Left ventricle myocardium inferior (tissue), 1 donor: ENCODE measurements at regions not wholly inside any gene's neighbourhood (a gene's known extent, or its start where the extent isn't known, plus 50 kb on each side); places are given as distances from the start of the nearest gene placed in this dataset.

Source experiments
- DNase-seq: peaks from one replicate; pipeline ENCODE4 v3.0.0-alpha.2; 2020
- H3K27ac ChIP-seq: fragments of 200-600 bp; replicated peaks from 2 replicates; pipeline ENCODE4 v1.8.0; 2021
- H3K27me3 ChIP-seq: fragments of 200-600 bp; 2 replicates; pipeline ENCODE4 v1.8.0; 2021; ENCODE audit warnings: low read depth
- H3K36me3 ChIP-seq: fragments of 200-600 bp; 2 replicates; pipeline ENCODE4 v1.8.0; 2021
- H3K4me1 ChIP-seq: fragments of 200-600 bp; 2 replicates; pipeline ENCODE4 v1.8.0; 2021
- H3K4me3 ChIP-seq: fragments of 200-600 bp; 2 replicates; pipeline ENCODE4 v1.8.0; 2021; ENCODE audit warnings: mild to moderate bottlenecking, moderate library complexity
- H3K9me3 ChIP-seq: fragments of 200-600 bp; replicated peaks from 2 replicates; pipeline ENCODE4 v1.8.0; 2021
- CTCF ChIP-seq: fragments of 200-600 bp; IDR thresholded peaks from 2 replicates; pipeline ENCODE4 v1.8.0; 2021; ENCODE audit warnings: antibody characterized with exemption, mild to moderate bottlenecking, borderline replicate concordance
- intact Hi-C: fragments of 100-400 bp; cut with micrococcal nuclease; formaldehyde crosslinking; loops from one replicate; pipeline ENCODE4 v1.11.0; 2022
- donor health status: DM: no; HTN: yes; CAD: no; lungs with severe emphysema.

- Histone ChIP-seq H3K9me3 (no peaks in the 10 kb centered on the region), H3K4me3 (no peak overlapping the region), H3K27me3 (no peaks in the 10 kb centered on the region), H3K36me3 (no peaks in the 10 kb centered on the region), H3K27ac (no peak overlapping the region), H3K4me1 (peaks cover 15% of the 10 kb centered on the region)
- DNase-seq: no peak
- TF ChIP-seq CTCF: no peak
- intact Hi-C loops: no loop called here
Measured at GRCh38 chr3:102159810-102160451, 274.9 kb upstream of the ZPLD1 start.

GRCh38 chr3:102161384-102162006, 273.3 kb upstream of the ZPLD1 start:
- H3K4me3 ChIP-seq: no peak overlapping the region
- DNase-seq: no peak
- no peak for TF ChIP-seq CTCF
- H3K9me3 ChIP-seq: no peaks in the 10 kb centered on the region
- H3K36me3 ChIP-seq: no peaks in the 10 kb centered on the region
- peaks cover 15% of the 10 kb centered on the region for H3K4me1 ChIP-seq
- intact Hi-C loops: no loop called here
- no peak overlapping the region for H3K27ac ChIP-seq
- H3K27me3 ChIP-seq: no peaks in the 10 kb centered on the region

- no peak for DNase-seq
- peaks cover 15% of the 10 kb centered on the region for H3K4me1 ChIP-seq
- H3K36me3 ChIP-seq: no peaks in the 10 kb centered on the region
- TF ChIP-seq CTCF: no peak
- no peak overlapping the region for H3K4me3 ChIP-seq
- H3K27me3 ChIP-seq: no peaks in the 10 kb centered on the region
- H3K9me3 ChIP-seq: no peaks in the 10 kb centered on the region
- intact Hi-C loops: no loop called here
- H3K27ac ChIP-seq: peak overlapping the region; percentile 52
Measured at GRCh38 chr3:102162251-102162650, 272.6 kb upstream of the ZPLD1 start.

- Histone ChIP-seq H3K27ac (peak overlapping the region; percentile 52), H3K27me3 (no peaks in the 10 kb centered on the region), H3K4me1 (peaks cover 15% of the 10 kb centered on the region), H3K4me3 (no peak overlapping the region), H3K9me3 (no peaks in the 10 kb centered on the region), H3K36me3 (no peaks in the 10 kb centered on the region)
- intact Hi-C loops: no loop called here
- no peak for TF ChIP-seq CTCF
- peak; percentile 31 for DNase-seq
Measured at GRCh38 chr3:102163039-102163817, 271.6 kb upstream of the ZPLD1 start.

GRCh38 chr3:102163818-102164154, 271.0 kb upstream of the ZPLD1 start:
- no peaks in the 10 kb centered on the region for H3K27me3 ChIP-seq
- no peaks in the 10 kb centered on the region for H3K36me3 ChIP-seq
- no peak overlapping the region for H3K4me3 ChIP-seq
- DNase-seq: no peak
- H3K9me3 ChIP-seq: no peaks in the 10 kb centered on the region
- no peak for TF ChIP-seq CTCF
- peak overlapping the region; percentile 52 for H3K27ac ChIP-seq
- peaks cover 15% of the 10 kb centered on the region for H3K4me1 ChIP-seq
- intact Hi-C loops: no loop called here
